Caki2 (cell line): ENCODE measurements at regions not wholly inside any gene's neighbourhood (a gene's known extent, or its start where the extent isn't known, plus 50 kb on each side); places are given as distances from the start of the nearest gene placed in this dataset.
"Not testable (repeated sequence)": the region's sequence is repeated elsewhere in the genome, so short reads cannot be mapped to it uniquely, and the experiment has no call there.

Source experiments
- DNase-seq: peaks from one replicate; pipeline ENCODE4 v3.0.0-alpha.2; 2015; ENCODE audit warnings: low read depth
- in situ Hi-C: cut with HindIII; loops from 2 replicates; pipeline ENCODE4 v1.10.0; 2016; ENCODE audit warnings: low sequenced_read_pairs, low pct_unique_long_range_greater_than_20kb, mixed read lengths

- in situ Hi-C loops, result no loop called here
Measured at GRCh38 chrX:65846974-65847373, 179.5 kb downstream of the MSN start.

GRCh38 chrX:65841263-65841662 is 173.8 kb downstream of the MSN start:
- in situ Hi-C loops, result no loop called here
- DNase-seq, result no peak

More at GRCh38 chrX:65846974-65847373, 179.5 kb downstream of the MSN start:
- no peak for DNase-seq

DNA sequence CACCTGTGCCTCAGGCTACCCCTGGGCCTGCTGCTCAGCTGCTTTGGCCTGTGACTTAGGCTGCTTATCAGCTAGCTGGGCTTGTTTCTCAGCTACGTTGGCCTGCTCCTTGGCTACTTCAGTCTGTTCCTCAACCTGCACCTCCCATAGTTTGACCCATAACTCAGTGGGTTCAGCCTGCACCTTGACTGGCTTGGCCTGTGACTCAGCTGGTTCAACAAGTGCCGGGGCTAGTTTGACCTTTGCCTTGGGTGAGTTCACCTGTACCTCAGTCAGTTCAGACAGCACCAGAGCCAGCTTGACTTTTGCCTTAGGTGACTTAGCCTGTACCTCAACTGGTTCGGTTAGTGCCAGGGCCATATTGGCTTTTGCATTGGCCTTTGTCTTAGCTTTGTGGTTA is 171.2 kb downstream of the MSN start:
- in situ Hi-C loops, result no loop called here

DNA sequence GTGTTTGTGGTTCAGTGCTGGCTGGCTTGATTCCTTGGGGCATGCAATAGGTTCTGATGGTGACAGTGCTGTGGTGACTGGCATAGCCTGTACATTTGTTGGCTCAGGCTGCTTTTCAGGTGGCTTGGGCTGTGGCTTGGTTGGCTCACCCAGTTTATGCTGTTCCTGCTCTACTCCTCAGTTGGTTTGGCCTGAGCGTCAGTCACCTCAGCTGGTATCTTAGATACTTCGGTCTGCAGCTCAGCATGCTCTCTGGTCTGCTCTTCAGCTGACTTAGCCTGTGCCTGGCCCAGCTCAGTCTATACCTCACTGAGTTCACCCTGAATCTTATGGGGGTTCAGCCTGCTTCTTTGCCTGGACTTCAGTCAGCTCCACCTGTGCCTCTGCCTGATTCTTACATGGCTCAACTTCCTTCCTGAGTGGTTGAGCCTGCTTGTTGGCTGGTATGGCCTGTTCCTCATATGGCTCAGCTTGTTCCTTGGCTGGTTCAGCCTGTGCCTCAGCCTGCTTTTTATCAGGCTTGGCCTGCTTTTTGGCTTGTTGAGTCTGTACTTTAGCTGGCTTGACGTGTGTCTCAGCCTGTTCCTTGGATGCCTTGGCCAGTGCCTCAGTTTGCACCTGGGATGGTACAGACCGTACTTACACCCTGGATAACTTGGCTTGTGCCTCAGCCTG is 170.6 kb downstream of the MSN start:
- DNase-seq, result no peak
- in situ Hi-C loops, result no loop called here

More for the DNA sequence above, 171.2 kb downstream of the MSN start:
- DNase-seq, result no peak

GRCh38 chrX:65831268-65831667 is 163.8 kb downstream of the MSN start:
- no peak for DNase-seq

DNA sequence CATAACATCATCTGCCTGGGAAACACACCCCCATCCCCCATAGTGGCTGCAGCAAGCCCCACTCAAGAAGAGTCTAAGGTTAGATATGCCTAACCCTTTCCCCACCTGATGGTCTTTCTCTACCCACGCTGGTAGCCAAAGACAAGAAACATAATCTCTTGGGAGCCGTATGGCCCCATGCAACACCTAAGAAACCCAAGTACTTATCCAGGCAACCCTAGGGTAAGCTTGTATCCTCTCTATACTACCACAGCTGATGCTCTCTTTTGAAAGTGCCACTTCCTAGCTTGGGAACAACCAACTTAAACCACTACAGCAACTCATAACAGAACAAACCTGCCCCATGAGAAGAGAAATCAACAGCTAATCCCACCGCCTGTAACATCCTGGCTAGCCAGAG is 161.1 kb downstream of the MSN start:
- DNase-seq, result no peak
- in situ Hi-C loops, result no loop called here

More at GRCh38 chrX:65831268-65831667, 163.8 kb downstream of the MSN start:
- in situ Hi-C loops, result no loop called here

DNA sequence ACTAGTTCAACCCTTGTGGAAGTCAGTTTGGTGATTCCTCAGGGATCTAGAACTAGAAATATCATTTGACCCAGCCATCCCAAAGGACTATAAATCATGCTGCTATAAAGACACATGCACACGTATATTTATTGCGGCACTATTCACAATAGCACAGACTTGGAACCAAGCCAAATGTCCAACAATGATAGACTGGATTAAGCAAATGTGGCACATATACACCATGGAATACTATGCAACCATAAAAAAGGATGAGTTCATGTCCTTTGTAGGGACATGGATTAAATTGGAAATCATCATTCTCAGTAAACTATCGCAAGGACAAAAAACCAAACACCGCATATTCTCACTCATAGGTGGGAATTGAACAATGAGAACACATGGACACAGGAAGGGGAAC is 157.8 kb downstream of the MSN start:
- in situ Hi-C loops, DNase-seq: not testable (repeated sequence)

DNA sequence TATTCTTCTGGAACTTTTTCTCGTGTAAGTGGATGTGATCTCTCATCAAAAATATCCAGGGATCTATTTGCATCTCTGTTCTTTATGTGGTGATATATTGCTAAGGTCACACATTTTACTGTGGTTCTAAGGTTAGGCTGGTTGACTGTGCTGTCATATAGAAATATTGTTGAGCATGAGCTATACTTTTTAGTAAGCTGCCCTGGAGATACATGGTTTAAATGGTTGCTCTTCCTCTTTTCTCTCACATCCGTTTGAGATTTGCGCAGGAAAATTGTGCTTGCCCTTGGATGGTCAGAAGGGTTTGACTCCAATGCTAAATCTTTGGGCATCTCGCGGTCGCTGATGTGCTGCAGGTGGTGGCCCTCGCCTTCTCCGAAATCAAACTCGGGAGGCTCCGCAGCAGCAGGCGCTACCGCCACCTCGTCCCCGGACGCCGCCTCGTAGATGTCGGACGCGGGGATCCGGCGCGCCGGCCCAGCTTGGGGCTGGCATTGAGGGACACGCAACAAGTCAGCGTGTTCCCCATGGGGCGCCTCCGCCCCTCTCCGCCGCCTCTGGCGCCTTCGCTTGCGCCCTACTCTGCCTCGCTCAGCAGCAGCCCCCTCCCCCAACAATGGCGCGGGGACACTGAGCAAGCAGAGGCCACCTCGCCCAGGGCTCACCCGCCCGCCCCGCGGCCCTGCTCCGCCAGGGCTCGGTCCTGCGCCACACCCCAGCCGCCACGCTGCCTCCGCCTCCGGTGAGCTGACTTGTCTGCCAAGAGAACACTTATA is 154.5 kb downstream of the MSN start:
- in situ Hi-C loops, result no loop called here
- DNase-seq, result no peak

DNA sequence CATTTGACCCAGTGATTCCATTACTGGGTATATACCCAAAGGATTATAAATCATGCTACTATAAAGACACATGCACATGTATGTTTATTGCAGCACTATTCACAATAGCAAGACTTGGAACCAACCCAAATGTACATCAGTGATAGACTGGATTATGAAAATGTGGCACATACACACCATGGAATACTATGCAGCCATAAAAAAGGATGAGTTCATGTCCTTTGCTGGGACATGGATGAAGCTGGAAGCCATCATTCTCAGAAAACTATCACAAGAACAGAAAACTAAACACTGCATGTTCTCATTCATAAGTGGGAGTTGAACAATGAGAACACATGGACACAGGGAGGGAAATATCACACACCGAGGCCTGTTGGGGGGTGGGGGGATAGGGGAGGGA is 152.5 kb downstream of the MSN start:
- in situ Hi-C loops, DNase-seq: not testable (repeated sequence)

GRCh38 chrX:65813245-65813644 is 145.8 kb downstream of the MSN start:
- DNase-seq, result no peak
- in situ Hi-C loops, result no loop called here

DNA sequence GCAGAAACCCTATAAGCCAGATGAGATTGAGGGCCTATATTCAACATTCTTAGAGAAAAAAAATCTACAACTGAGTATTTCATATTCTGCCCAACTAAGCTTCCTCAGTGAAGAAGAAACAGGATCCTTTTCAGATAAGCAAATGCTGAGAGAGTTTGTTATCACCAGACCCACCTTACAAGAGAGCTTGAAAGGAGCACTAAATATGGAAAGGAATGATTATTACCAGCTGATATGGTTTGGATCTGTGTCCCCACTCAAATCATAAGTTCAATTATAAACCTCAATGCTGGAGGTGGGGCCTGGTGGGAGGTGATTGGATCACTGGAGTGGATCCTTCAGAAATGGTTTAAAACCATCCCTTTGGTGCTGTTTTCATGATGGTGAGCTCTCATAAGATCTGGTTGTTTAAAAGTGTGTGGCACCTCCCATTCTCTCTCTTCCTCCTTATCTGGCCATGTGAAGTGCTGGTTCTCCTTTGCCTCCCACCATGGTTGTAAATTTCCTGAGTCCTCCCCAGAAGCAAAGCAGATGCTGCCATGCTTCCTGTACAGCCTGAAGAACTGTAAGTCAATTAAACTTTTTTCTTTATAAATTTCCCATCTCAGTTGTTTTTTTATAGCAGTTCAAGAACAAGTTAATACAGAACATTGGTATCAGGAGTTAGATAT is 144.2 kb downstream of the MSN start:
- DNase-seq, result no peak
- in situ Hi-C loops, result no loop called here
